DND-41 (cell line): ENCODE measurements at regions not wholly inside any gene's neighbourhood (a gene's known extent, or its start where the extent isn't known, plus 50 kb on each side); places are given as distances from the start of the nearest gene placed in this dataset.

Experiments
- ATAC-seq: fragments of 200-7000 bp; cut with Tn5 transposase; 3 replicates; pipeline ENCODE4 v1.9.1; 2021; ENCODE audit warnings: low read depth; ENCODE audit not compliant: insufficient read depth
- DNase-seq: peaks from one replicate; pipeline ENCODE4 v3.0.0-alpha.2; 2020
- H2AFZ ChIP-seq: 2 replicates; pipeline ENCODE4 v1.6.0; 2012; ENCODE audit warnings: low read depth, low read length
- H3K27ac ChIP-seq: 2 replicates; pipeline ENCODE4 v1.5.1; 2012; ENCODE audit warnings: low read length, inconsistent platforms
- H3K27me3 ChIP-seq: fragments of 200-600 bp; sonication (generic); 2 replicates; pipeline ENCODE4 v1.6.0; 2012; ENCODE audit warnings: low read length, mild to moderate bottlenecking, inconsistent platforms; ENCODE audit not compliant: insufficient read depth, poor library complexity
- H3K36me3 ChIP-seq: 2 replicates; pipeline ENCODE4 v1.5.1; 2012; ENCODE audit warnings: low read length, inconsistent platforms; ENCODE audit not compliant: insufficient read depth
- H3K4me1 ChIP-seq: 2 replicates; pipeline ENCODE4 v1.5.1; 2012; ENCODE audit warnings: mild to moderate bottlenecking, low read length; ENCODE audit not compliant: insufficient read depth
- H3K4me2 ChIP-seq: 2 replicates; pipeline ENCODE4 v1.6.0; 2012; ENCODE audit warnings: mild to moderate bottlenecking, moderate library complexity, low read length, inconsistent platforms; ENCODE audit not compliant: insufficient read depth
- H3K4me3 ChIP-seq, 2 experiments: fragments of 200-600 bp in 1 of 2; shearing (Covaris generic) in 1 of 2; 2 replicates each; pipeline ENCODE4 v1.5.1; 2012 to 2016; ENCODE audit warnings: inconsistent platforms in 2 of 2, low read length in 2 of 2, mild to moderate bottlenecking in 2 of 2, low read depth in 1 of 2, moderate library complexity in 1 of 2
- H3K79me2 ChIP-seq: 2 replicates; pipeline ENCODE4 v1.6.0; 2012; ENCODE audit warnings: low read length, inconsistent platforms; ENCODE audit not compliant: insufficient read depth
- H3K9ac ChIP-seq: 2 replicates; pipeline ENCODE4 v1.6.0; 2012; ENCODE audit warnings: low read depth, mild to moderate bottlenecking, inconsistent platforms, low read length, moderate library complexity
- H3K9me3 ChIP-seq: 2 replicates; pipeline ENCODE4 v1.5.1; 2012; ENCODE audit warnings: low read length, moderate library complexity, mild to moderate bottlenecking, inconsistent platforms; ENCODE audit not compliant: insufficient read depth, severe bottlenecking
- H4K20me1 ChIP-seq: 2 replicates; pipeline ENCODE4 v1.6.0; 2012; ENCODE audit warnings: low read length; ENCODE audit not compliant: insufficient read depth
- CTCF ChIP-seq: IDR thresholded peaks from 2 replicates; pipeline ENCODE4 v1.5.1; 2012; ENCODE audit warnings: borderline replicate concordance, low read length, moderate library complexity, mild to moderate bottlenecking; ENCODE audit not compliant: poor library complexity, severe bottlenecking; ENCODE audit errors: extremely low read depth
- EZH2 ChIP-seq: IDR thresholded peaks from 3 replicates; pipeline ENCODE4 v1.6.1; 2012; ENCODE audit warnings: borderline replicate concordance, low read depth, mild to moderate bottlenecking, moderate library complexity, low read length, inconsistent platforms; ENCODE audit not compliant: severe bottlenecking

- ATAC-seq, result no peak
- TF ChIP-seq CTCF, result no peak
- TF ChIP-seq EZH2, result no peak
- no peak overlapping the region for H3K9ac ChIP-seq
- no peaks in the 10 kb centered on the region for H3K27me3 ChIP-seq
- H3K4me1 ChIP-seq, result no peaks in the 10 kb centered on the region
- H3K79me2 ChIP-seq, result no peaks in the 10 kb centered on the region
- no peak overlapping the region for H3K27ac ChIP-seq
- H4K20me1 ChIP-seq, result no peaks in the 10 kb centered on the region
- H3K4me3 ChIP-seq, result no peak overlapping the region
- H3K36me3 ChIP-seq, result no peaks in the 10 kb centered on the region
- H2AFZ ChIP-seq, result no peak overlapping the region
- no peak overlapping the region for H3K4me2 ChIP-seq
- no peaks in the 10 kb centered on the region for H3K9me3 ChIP-seq
- no peak for DNase-seq
These were observed 630.1 kb upstream of the TMEM132C start for GRCh38 chr12:127636882-127637281.

- Histone ChIP-seq H3K4me2 (no peak overlapping the region), H3K27me3 (no peaks in the 10 kb centered on the region), H3K27ac (no peak overlapping the region), H2AFZ (no peak overlapping the region), H3K4me3 (no peak overlapping the region), H3K9me3 (no peaks in the 10 kb centered on the region), H3K9ac (no peak overlapping the region), H3K4me1 (no peaks in the 10 kb centered on the region), H3K36me3 (no peaks in the 10 kb centered on the region), H4K20me1 (no peaks in the 10 kb centered on the region), H3K79me2 (no peaks in the 10 kb centered on the region)
- DNase-seq, result no peak
- TF ChIP-seq EZH2, result no peak
- TF ChIP-seq CTCF, result no peak
- ATAC-seq, result no peak
These were observed 626.6 kb upstream of the TMEM132C start for GRCh38 chr12:127640181-127640886.

GRCh38 chr12:127642208-127642607 lies 624.8 kb upstream of the TMEM132C start:
- DNase-seq, result no peak
- TF ChIP-seq EZH2 (no peak), CTCF (no peak)

GRCh38 chr12:127648321-127648720 lies 618.6 kb upstream of the TMEM132C start:
- no peak overlapping the region for H3K9ac ChIP-seq

More at GRCh38 chr12:127642208-127642607, 624.8 kb upstream of the TMEM132C start:
- H3K9ac ChIP-seq, result no peak overlapping the region
- no peaks in the 10 kb centered on the region for H4K20me1 ChIP-seq
- H3K36me3 ChIP-seq, result no peaks in the 10 kb centered on the region
- no peak overlapping the region for H3K4me2 ChIP-seq
- no peaks in the 10 kb centered on the region for H3K79me2 ChIP-seq
- ATAC-seq, result no peak
- H3K27ac ChIP-seq, result no peak overlapping the region
- H3K9me3 ChIP-seq, result no peaks in the 10 kb centered on the region
- H3K4me1 ChIP-seq, result no peaks in the 10 kb centered on the region
- no peak overlapping the region for H3K4me3 ChIP-seq
- no peak overlapping the region for H2AFZ ChIP-seq
- H3K27me3 ChIP-seq, result no peaks in the 10 kb centered on the region

More at GRCh38 chr12:127648321-127648720, 618.6 kb upstream of the TMEM132C start:
- Histone ChIP-seq H3K4me2 (no peak overlapping the region), H3K79me2 (no peaks in the 10 kb centered on the region), H3K9me3 (no peaks in the 10 kb centered on the region), H4K20me1 (no peaks in the 10 kb centered on the region), H3K4me3 (no peak overlapping the region), H2AFZ (no peak overlapping the region), H3K27me3 (no peaks in the 10 kb centered on the region), H3K4me1 (no peaks in the 10 kb centered on the region), H3K36me3 (no peaks in the 10 kb centered on the region), H3K27ac (no peak overlapping the region)
- DNase-seq (no peak), ATAC-seq (no peak)
- TF ChIP-seq CTCF, result no peak
- no peak for TF ChIP-seq EZH2
